B cell (primary cell): ENCODE measurements at regions not wholly inside any gene's neighbourhood (a gene's known extent, or its start where the extent isn't known, plus 50 kb on each side); places are given as distances from the start of the nearest gene placed in this dataset.

Source experiments
- ATAC-seq: fragments of 200-7000 bp; cut with Tn5 transposase; one replicate; pipeline ENCODE4 v1.10.0; 2021; ENCODE audit warnings: low read depth, mild to moderate bottlenecking, moderate number of reproducible peaks, moderate library complexity
- CTCF ChIA-PET: fragments of 350-600 bp; sonication (Branson Sonifier 250); formaldehyde crosslinking; loops from one replicate; lab custom pipeline; 2021; ENCODE audit warnings: antibody characterized with exemption, inconsistent platforms; lab: Charles Lee
- POLR2A ChIA-PET: fragments of 350-600 bp; sonication (Branson Sonifier 250); formaldehyde crosslinking; loops from one replicate; lab custom pipeline; 2021; ENCODE audit warnings: antibody characterized with exemption; lab: Charles Lee
- DNase-seq: peaks from one replicate; pipeline ENCODE4 v3.0.0; 2013
- H2AFZ ChIP-seq: 2 replicates; pipeline ENCODE4 v1.6.1; 2012; ENCODE audit warnings: mild to moderate bottlenecking, low read depth, low read length; ENCODE audit not compliant: insufficient read depth, poor library complexity, severe bottlenecking
- H3K27ac ChIP-seq, 2 donors: 1 replicate in 1 of 2; 2 replicates in 1 of 2; pipeline ENCODE4 v1.5.1; 2012 to 2013; ENCODE audit warnings: low read length in 2 of 2, mild to moderate bottlenecking in 2 of 2, moderate library complexity in 1 of 2
- H3K27me3 ChIP-seq, 4 experiments: fragments of 200-600 bp in 1 of 4; sonication (generic) in 1 of 4; replicated peaks in 1 of 4; 1 replicate in 2 of 4; 2 replicates in 2 of 4; pipeline versions ENCODE4 v1.6.1 to v1.7.0; 2013 to 2016; ENCODE audit warnings: low read length in 3 of 4, mild to moderate bottlenecking in 2 of 4, mixed read lengths in 1 of 4, moderate library complexity in 1 of 4; ENCODE audit not compliant: insufficient read depth in 4 of 4, control insufficient read depth in 3 of 4; ENCODE audit errors: control extremely low read depth in 1 of 4
- H3K36me3 ChIP-seq, 2 experiments: replicated peaks in 1 of 2; 1 replicate in 1 of 2; 2 replicates in 1 of 2; pipeline versions ENCODE4 v1.6.1 to v1.7.1; 2013; ENCODE audit warnings: low read length in 1 of 2; ENCODE audit not compliant: insufficient read depth in 2 of 2, control insufficient read depth in 1 of 2; ENCODE audit errors: control extremely low read depth in 1 of 2, extremely low read depth in 1 of 2
- H3K4me1 ChIP-seq, 2 donors: fragments of 200-600 bp in 1 of 2; sonication (generic) in 1 of 2; 1 replicate in 1 of 2; 2 replicates in 1 of 2; pipeline versions ENCODE4 v1.5.1 to v1.6.1; 2013 to 2017; ENCODE audit warnings: low read length in 2 of 2; ENCODE audit not compliant: control insufficient read depth in 2 of 2, insufficient read depth in 2 of 2
- H3K4me2 ChIP-seq: replicated peaks from 2 replicates; pipeline ENCODE3; 2012; ENCODE audit warnings: mild to moderate bottlenecking, low read depth, low read length; ENCODE audit not compliant: poor library complexity, severe bottlenecking
- H3K4me3 ChIP-seq, 5 experiments: fragments of 200-600 bp in 1 of 5; sonication (generic) in 1 of 5; 1 replicate in 3 of 5; 2 replicates in 2 of 5; pipeline versions ENCODE4 v1.5.1 to v1.7.0; 2011 to 2016; ENCODE audit warnings: low read length in 4 of 5, mild to moderate bottlenecking in 4 of 5, low read depth in 2 of 5, control low read depth in 1 of 5, moderate library complexity in 1 of 5; ENCODE audit not compliant: insufficient read depth in 1 of 5; ENCODE audit errors: control extremely low read depth in 1 of 5, extremely low read depth in 1 of 5
- H3K79me2 ChIP-seq: fragments of 200-600 bp; sonication (generic); one replicate; pipeline ENCODE4 v1.6.0; 2016; ENCODE audit warnings: low read length; ENCODE audit not compliant: control insufficient read depth, insufficient read depth
- H3K9ac ChIP-seq: fragments of 200-600 bp; sonication (generic); 2 replicates; pipeline ENCODE4 v1.6.1; 2017; ENCODE audit warnings: mild to moderate bottlenecking, low read length, moderate library complexity
- H3K9me3 ChIP-seq, 3 donors: one replicate each; pipeline versions ENCODE4 v1.6.1 to v1.7.1; 2013; ENCODE audit warnings: low read length in 2 of 3; ENCODE audit not compliant: control insufficient read depth in 2 of 3, insufficient read depth in 1 of 3; ENCODE audit errors: control extremely low read depth in 1 of 3
- H4K20me1 ChIP-seq: 2 replicates; pipeline ENCODE4 v1.6.0; 2012; ENCODE audit warnings: mild to moderate bottlenecking, low read length; ENCODE audit not compliant: insufficient read depth, control insufficient read depth, poor library complexity, severe bottlenecking
- H3K27ac Mint-ChIP-seq: one replicate; pipeline ENCODE4 v1.8.0; 2021; ENCODE audit warnings: mixed read lengths
- H3K27me3 Mint-ChIP-seq: one replicate; pipeline ENCODE4 v1.8.0; 2021; ENCODE audit warnings: mixed read lengths
- H3K4me1 Mint-ChIP-seq: one replicate; pipeline ENCODE4 v1.8.0; 2021; ENCODE audit warnings: mixed read lengths
- H3K4me3 Mint-ChIP-seq: one replicate; pipeline ENCODE4 v1.8.0; 2021; ENCODE audit warnings: mixed read lengths
- H3K9me3 Mint-ChIP-seq: one replicate; pipeline ENCODE4 v1.8.0; 2022; ENCODE audit warnings: mixed read lengths; ENCODE audit not compliant: insufficient read depth
- EZH2 ChIP-seq: IDR thresholded peaks from 2 replicates; pipeline ENCODE4 v1.6.1; 2012; ENCODE audit warnings: borderline replicate concordance, low read depth, mild to moderate bottlenecking, moderate library complexity, low read length; ENCODE audit not compliant: insufficient read depth, poor library complexity, severe bottlenecking
- WGBS: methylation state at CpG from one replicate; pipeline ENCODE4 v1.1.5; 2013; ENCODE audit warnings: missing lambda C conversion rate; ENCODE audit not compliant: insufficient coverage; 5-methylcytosine and 5-hydroxymethylcytosine counted together
- intact Hi-C: fragments of 100-400 bp; cut with micrococcal nuclease; formaldehyde crosslinking; loops from one replicate; pipeline ENCODE4 v1.10.0; 2022
- TF ChIP-seq, protein P1 (sequence below): fragments of 200-600 bp; IDR thresholded peaks from one replicate; pipeline ENCODE4 v1.8.0; 2022; ENCODE audit warnings: antibody characterized with exemption, mild to moderate bottlenecking

DNA sequence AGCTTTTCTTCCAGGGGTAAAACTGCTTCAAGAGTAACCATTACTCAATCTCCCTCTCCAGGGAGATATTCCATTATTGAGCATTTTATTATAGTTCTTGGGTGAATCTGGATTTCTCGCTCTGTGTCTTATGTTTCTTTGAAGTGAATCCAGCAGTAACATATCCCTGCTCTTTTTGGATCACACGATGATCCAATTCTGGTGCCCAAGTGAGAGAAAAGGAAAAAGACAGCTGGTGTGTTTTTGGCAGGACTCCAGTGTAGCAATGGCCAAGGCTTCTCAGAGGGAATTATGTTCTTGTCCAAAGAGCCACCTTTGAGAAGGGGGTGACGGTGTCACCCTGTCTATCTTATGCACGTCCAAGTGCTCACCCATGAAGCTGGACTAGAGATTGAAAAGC is 140.3 kb upstream of the ERRFI1 start:
- DNase-seq (no peak), ATAC-seq (no peak)
- H3K27ac ChIP-seq = no peak overlapping the region
- H3K79me2 ChIP-seq = no peaks in the 10 kb centered on the region
- no peaks in the 10 kb centered on the region for H3K27me3 ChIP-seq
- WGBS = 96% methylated on average over 4 of the region's 4 CpGs
- no peaks in the 10 kb centered on the region for H3K9me3 ChIP-seq
- H3K4me2 ChIP-seq = no peak overlapping the region
- no peaks in the 10 kb centered on the region for H3K9me3 Mint-ChIP-seq
- no peak overlapping the region for H3K4me3 Mint-ChIP-seq
- ChIA-PET POLR2A (no interaction called here), CTCF (interaction anchor here (1.9 kb wide), 1 partner anchor 151 kb away, joined by 10 read pairs; no protein-coding TSS in a partner anchor)
- no peak overlapping the region for H3K4me3 ChIP-seq
- intact Hi-C loops = no loop called here
- H2AFZ ChIP-seq = no peak overlapping the region
- H3K27ac Mint-ChIP-seq = no peak overlapping the region
- H3K27me3 Mint-ChIP-seq = peaks cover 11% of the 10 kb centered on the region
- H4K20me1 ChIP-seq = no peaks in the 10 kb centered on the region
- H3K36me3 ChIP-seq = no peaks in the 10 kb centered on the region
- H3K9ac ChIP-seq = no peak overlapping the region
- H3K4me1 ChIP-seq = peaks cover 5 to 11% of the 10 kb centered on the region in 2 donors
- no peak for TF ChIP-seq EZH2
- TF ChIP-seq, protein P1, sequence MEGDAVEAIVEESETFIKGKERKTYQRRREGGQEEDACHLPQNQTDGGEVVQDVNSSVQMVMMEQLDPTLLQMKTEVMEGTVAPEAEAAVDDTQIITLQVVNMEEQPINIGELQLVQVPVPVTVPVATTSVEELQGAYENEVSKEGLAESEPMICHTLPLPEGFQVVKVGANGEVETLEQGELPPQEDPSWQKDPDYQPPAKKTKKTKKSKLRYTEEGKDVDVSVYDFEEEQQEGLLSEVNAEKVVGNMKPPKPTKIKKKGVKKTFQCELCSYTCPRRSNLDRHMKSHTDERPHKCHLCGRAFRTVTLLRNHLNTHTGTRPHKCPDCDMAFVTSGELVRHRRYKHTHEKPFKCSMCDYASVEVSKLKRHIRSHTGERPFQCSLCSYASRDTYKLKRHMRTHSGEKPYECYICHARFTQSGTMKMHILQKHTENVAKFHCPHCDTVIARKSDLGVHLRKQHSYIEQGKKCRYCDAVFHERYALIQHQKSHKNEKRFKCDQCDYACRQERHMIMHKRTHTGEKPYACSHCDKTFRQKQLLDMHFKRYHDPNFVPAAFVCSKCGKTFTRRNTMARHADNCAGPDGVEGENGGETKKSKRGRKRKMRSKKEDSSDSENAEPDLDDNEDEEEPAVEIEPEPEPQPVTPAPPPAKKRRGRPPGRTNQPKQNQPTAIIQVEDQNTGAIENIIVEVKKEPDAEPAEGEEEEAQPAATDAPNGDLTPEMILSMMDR = no peak
- peaks cover 11% of the 10 kb centered on the region for H3K4me1 Mint-ChIP-seq

DNA sequence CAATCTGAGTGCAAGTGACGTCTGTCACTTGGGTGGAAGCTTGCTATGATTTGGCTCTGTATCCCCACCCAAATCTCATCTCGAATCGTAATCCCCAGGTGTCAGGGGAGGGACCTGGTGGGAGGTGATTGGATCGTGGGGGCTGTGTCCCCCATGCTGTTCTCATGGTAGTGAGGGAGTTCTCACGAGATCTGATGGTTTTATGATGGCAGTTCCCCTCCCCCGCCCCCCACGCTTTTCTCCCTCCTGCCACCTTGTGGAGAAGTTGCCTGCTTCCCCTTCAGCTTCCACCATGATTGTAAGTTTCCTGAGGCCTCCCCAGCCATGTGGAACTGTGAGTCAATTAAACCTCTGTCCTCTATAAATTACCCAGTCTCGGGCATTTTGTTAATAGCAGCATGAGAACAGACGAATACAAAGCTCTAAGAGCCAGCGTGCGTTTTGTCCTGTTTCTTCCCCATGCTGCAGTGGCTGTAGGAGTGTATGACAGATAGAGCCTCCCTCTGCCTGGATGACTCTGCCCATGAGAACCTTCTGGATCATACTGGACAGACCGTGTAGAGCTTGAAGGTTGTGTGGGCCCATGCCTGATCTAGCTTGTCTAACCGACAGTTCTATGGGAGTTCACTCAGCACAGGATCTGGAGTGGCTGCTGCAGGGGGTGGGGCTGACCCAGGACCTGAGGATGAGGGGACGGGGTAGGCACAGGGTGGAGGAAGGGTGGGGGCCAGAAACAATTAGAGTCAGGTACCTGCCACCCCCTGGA is 139.7 kb upstream of the ERRFI1 start:
- Histone ChIP-seq H3K9me3 (no peaks in the 10 kb centered on the region), H3K4me3 (no peak overlapping the region), H3K27me3 (no peaks in the 10 kb centered on the region), H3K4me1 (peaks cover 5 to 11% of the 10 kb centered on the region in 2 donors), H3K9ac (no peak overlapping the region), H3K79me2 (no peaks in the 10 kb centered on the region), H3K27ac (no peak overlapping the region), H3K36me3 (no peaks in the 10 kb centered on the region), H2AFZ (no peak overlapping the region), H3K4me2 (no peak overlapping the region), H4K20me1 (no peaks in the 10 kb centered on the region)
- ChIA-PET POLR2A (no interaction called here), CTCF (no interaction called here)
- no peak overlapping the region for H3K4me3 Mint-ChIP-seq
- WGBS = 92% methylated on average over 7 of the region's 14 CpGs
- peaks cover 11% of the 10 kb centered on the region for H3K4me1 Mint-ChIP-seq
- H3K9me3 Mint-ChIP-seq = no peaks in the 10 kb centered on the region
- no peak for ATAC-seq
- no peak for TF ChIP-seq EZH2
- TF ChIP-seq, protein P1 = no peak
- intact Hi-C loops = no loop called here
- no peak for DNase-seq
- peaks cover 14% of the 10 kb centered on the region for H3K27me3 Mint-ChIP-seq
- H3K27ac Mint-ChIP-seq = no peak overlapping the region
